ENCODE measurements at regions not wholly inside any gene's neighbourhood (a gene's known extent, or its start where the extent isn't known, plus 50 kb on each side); places are given as distances from the start of the nearest gene placed in this dataset.

GRCh38 chr12:114799574-114800487 lies 115.9 kb upstream of the TBX3 start:
- no peak overlapping the region for H3K27ac Mint-ChIP-seq (ENCODE audit: unreplicated experiment)
- no peak for DNase-seq (ENCODE audit: extremely low spot score, unreplicated experiment)
- H3K36me3 Mint-ChIP-seq (ENCODE audit: unreplicated experiment) = no peaks in the 10 kb centered on the region
- H3K4me1 Mint-ChIP-seq (ENCODE audit: unreplicated experiment) = peaks cover 1% of the 10 kb centered on the region
- H3K4me3 Mint-ChIP-seq (ENCODE audit: unreplicated experiment) = no peak overlapping the region
- no peaks in the 10 kb centered on the region for H3K27me3 Mint-ChIP-seq (ENCODE audit: unreplicated experiment)
- H3K9me3 Mint-ChIP-seq (ENCODE audit: unreplicated experiment) = no peaks in the 10 kb centered on the region
- TF ChIP-seq CTCF (IDR thresholded peaks at IDR 0.05) = no peak

GRCh38 chr12:114794049-114794558 lies 110.1 kb upstream of the TBX3 start:
- no peaks in the 10 kb centered on the region for H3K27me3 Mint-ChIP-seq (ENCODE audit: unreplicated experiment)
- no peak for TF ChIP-seq CTCF (IDR thresholded peaks at IDR 0.05)

GRCh38 chr12:114790276-114790675 lies 106.3 kb upstream of the TBX3 start:
- Mint-ChIP-seq H3K27ac (ENCODE audit: unreplicated experiment) (no peak overlapping the region), H3K27me3 (ENCODE audit: unreplicated experiment) (no peaks in the 10 kb centered on the region)

More at GRCh38 chr12:114794049-114794558, 110.1 kb upstream of the TBX3 start:
- Mint-ChIP-seq H3K4me1 (ENCODE audit: unreplicated experiment) (no peaks in the 10 kb centered on the region), H3K9me3 (ENCODE audit: unreplicated experiment) (no peaks in the 10 kb centered on the region), H3K36me3 (ENCODE audit: unreplicated experiment) (no peaks in the 10 kb centered on the region), H3K27ac (ENCODE audit: unreplicated experiment) (no peak overlapping the region), H3K4me3 (ENCODE audit: unreplicated experiment) (no peak overlapping the region)
- DNase-seq (ENCODE audit: extremely low spot score, unreplicated experiment) = no peak

GRCh38 chr12:114789821-114790220 lies 105.8 kb upstream of the TBX3 start:
- no peaks in the 10 kb centered on the region for H3K27me3 Mint-ChIP-seq (ENCODE audit: unreplicated experiment)
- H3K4me1 Mint-ChIP-seq (ENCODE audit: unreplicated experiment) = no peaks in the 10 kb centered on the region
- TF ChIP-seq CTCF (IDR thresholded peaks at IDR 0.05) = no peak
- H3K36me3 Mint-ChIP-seq (ENCODE audit: unreplicated experiment) = no peaks in the 10 kb centered on the region
- H3K4me3 Mint-ChIP-seq (ENCODE audit: unreplicated experiment) = no peak overlapping the region
- no peak for DNase-seq (ENCODE audit: extremely low spot score, unreplicated experiment)
- no peak overlapping the region for H3K27ac Mint-ChIP-seq (ENCODE audit: unreplicated experiment)
- no peaks in the 10 kb centered on the region for H3K9me3 Mint-ChIP-seq (ENCODE audit: unreplicated experiment)

More at GRCh38 chr12:114790276-114790675, 106.3 kb upstream of the TBX3 start:
- no peaks in the 10 kb centered on the region for H3K36me3 Mint-ChIP-seq (ENCODE audit: unreplicated experiment)
- no peak for DNase-seq (ENCODE audit: extremely low spot score, unreplicated experiment)
- no peaks in the 10 kb centered on the region for H3K9me3 Mint-ChIP-seq (ENCODE audit: unreplicated experiment)
- no peaks in the 10 kb centered on the region for H3K4me1 Mint-ChIP-seq (ENCODE audit: unreplicated experiment)
- no peak overlapping the region for H3K4me3 Mint-ChIP-seq (ENCODE audit: unreplicated experiment)
- no peak for TF ChIP-seq CTCF (IDR thresholded peaks at IDR 0.05)

- H3K9me3 Mint-ChIP-seq (ENCODE audit: unreplicated experiment) = no peaks in the 10 kb centered on the region
- TF ChIP-seq CTCF (IDR thresholded peaks at IDR 0.05) = no peak
- no peak overlapping the region for H3K27ac Mint-ChIP-seq (ENCODE audit: unreplicated experiment)
- no peak overlapping the region for H3K4me3 Mint-ChIP-seq (ENCODE audit: unreplicated experiment)
- no peaks in the 10 kb centered on the region for H3K27me3 Mint-ChIP-seq (ENCODE audit: unreplicated experiment)
- H3K4me1 Mint-ChIP-seq (ENCODE audit: unreplicated experiment) = no peaks in the 10 kb centered on the region
- no peak for DNase-seq (ENCODE audit: extremely low spot score, unreplicated experiment)
- H3K36me3 Mint-ChIP-seq (ENCODE audit: unreplicated experiment) = no peaks in the 10 kb centered on the region
These were observed 105.3 kb upstream of the TBX3 start for GRCh38 chr12:114789276-114789675.
